K562 (cell line): ENCODE measurements at regions not wholly inside any gene's neighbourhood (a gene's known extent, or its start where the extent isn't known, plus 50 kb on each side); places are given as distances from the start of the nearest gene placed in this dataset.

ENCODE experiments used
- FOXM1 ChIP-seq, 2 experiments: fragments of 450-650 bp in 1 of 2; sonication (generic) in 1 of 2; formaldehyde crosslinking in 1 of 2; IDR thresholded peaks; 2 replicates each; pipeline versions ENCODE4 v1.6.1 to v1.9.0; 2017 to 2022; ENCODE audit warnings: low read depth in 2 of 2, mild to moderate bottlenecking in 2 of 2, missing genetic modification reagents in 1 of 2, moderate library complexity in 1 of 2
- JUN ChIP-seq, 2 experiments: sonication (generic) in 1 of 2; formaldehyde crosslinking in 1 of 2; IDR thresholded peaks; 2 replicates each; pipeline versions ENCODE4 v1.6.1 to v1.8.0; 2012 to 2022; ENCODE audit warnings: borderline replicate concordance in 2 of 2, mild to moderate bottlenecking in 2 of 2, improper control_type of control experiment in 1 of 2, low read depth in 1 of 2, low read length in 1 of 2, missing genetic modification reagents in 1 of 2
- TAF15 ChIP-seq: fragments of 200-400 bp; formaldehyde crosslinking; IDR thresholded peaks from 2 replicates; pipeline ENCODE4 v1.6.1; 2017; ENCODE audit warnings: mild to moderate bottlenecking, low read depth, low read length, moderate library complexity
- TFAM ChIP-seq: fragments of 250-450 bp; sonication (Bioruptor Pico); conservative IDR thresholded peaks from 2 replicates; pipeline ENCODE4 v1.5.0; 2021; ENCODE audit warnings: mild to moderate bottlenecking, moderate library complexity
- TF ChIP-seq, protein P1 (sequence below): conservative IDR thresholded peaks from 2 replicates; pipeline ENCODE4 v1.6.1; 2011; ENCODE audit warnings: low read depth, mild to moderate bottlenecking, low read length; ENCODE audit not compliant: control insufficient read depth

DNA sequence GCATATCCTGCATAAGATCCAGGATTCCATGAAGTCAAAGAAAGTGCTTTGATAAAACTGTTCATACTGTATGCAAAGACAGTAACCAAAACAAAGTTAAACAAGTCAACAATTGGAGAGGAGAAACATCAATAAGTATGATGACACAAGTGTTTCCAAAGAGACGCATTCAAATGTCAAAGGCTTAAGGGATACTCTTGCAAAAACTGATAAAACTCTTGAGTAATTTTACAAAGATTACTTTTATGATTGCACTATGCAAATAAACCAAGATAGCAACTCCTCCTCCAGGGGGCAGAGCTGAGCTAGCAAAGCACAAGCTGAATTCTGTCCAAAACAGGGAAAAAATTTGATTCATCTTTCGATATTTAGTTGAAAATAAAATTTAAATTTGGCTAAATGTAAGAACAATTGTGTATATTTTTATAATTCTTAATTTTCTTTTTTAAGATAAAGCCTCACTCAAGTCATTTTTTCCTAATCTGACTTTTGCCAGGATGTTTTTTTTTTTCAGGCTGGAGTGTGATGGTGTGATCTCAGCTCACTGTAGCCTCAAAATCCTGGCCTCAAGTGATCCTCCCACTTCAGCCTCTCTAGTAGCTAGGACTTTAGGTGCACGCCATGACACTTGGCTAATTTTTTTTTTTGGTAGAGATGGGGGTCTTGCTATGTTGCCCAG is 84.0 kb downstream of the MZT1 start:
- no peak for TF ChIP-seq FOXM1 (IDR thresholded peaks at IDR 0.05; ENCODE audit: low read depth)
- TF ChIP-seq FOXM1 (CRISPR knock-in tag; IDR thresholded peaks at IDR 0.05; ENCODE audit: low read depth) = no peak
- TF ChIP-seq TFAM = no peak
- TF ChIP-seq, protein P1, sequence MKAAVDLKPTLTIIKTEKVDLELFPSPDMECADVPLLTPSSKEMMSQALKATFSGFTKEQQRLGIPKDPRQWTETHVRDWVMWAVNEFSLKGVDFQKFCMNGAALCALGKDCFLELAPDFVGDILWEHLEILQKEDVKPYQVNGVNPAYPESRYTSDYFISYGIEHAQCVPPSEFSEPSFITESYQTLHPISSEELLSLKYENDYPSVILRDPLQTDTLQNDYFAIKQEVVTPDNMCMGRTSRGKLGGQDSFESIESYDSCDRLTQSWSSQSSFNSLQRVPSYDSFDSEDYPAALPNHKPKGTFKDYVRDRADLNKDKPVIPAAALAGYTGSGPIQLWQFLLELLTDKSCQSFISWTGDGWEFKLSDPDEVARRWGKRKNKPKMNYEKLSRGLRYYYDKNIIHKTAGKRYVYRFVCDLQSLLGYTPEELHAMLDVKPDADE = no peak
- TF ChIP-seq TAF15 = no peak
- no peak for TF ChIP-seq JUN (IDR thresholded peaks at IDR 0.05; ENCODE audit: borderline replicate concordance, low read depth, low read length)
- no peak for TF ChIP-seq JUN (CRISPR knock-in tag; IDR thresholded peaks at IDR 0.05; ENCODE audit: borderline replicate concordance)
